ENCODE measurements at regions not wholly inside any gene's neighbourhood (a gene's known extent, or its start where the extent isn't known, plus 50 kb on each side); places are given as distances from the start of the nearest gene placed in this dataset.

DNA sequence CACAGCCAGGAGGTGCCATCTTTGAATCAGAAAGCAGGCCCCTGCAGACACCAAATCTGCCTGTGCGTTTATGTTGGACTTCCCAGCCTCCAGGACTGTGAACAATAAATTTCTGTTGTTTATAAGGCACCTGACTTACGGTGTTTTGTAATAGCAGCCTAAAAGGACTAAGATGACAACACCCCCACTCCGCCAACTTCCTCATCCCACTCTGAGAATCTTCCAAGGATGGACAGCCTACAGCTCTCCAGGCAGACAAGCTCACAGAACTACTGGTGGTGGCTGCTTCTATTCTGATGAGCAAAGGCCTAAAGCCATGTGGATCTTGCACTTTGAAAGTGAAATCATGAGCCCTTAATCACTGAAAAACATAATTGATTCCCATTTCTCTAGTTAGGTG lies 449.2 kb downstream of the TSHZ3 start:
- Histone ChIP-seq H3K4me3 (ENCODE audit: low read depth, low read length) (no peak overlapping the region), H3K36me3 (replicated peaks) (no peaks in the 10 kb centered on the region), H3K27me3 (replicated peaks) (no peaks in the 10 kb centered on the region), H3K27ac (no peak overlapping the region)
- TF ChIP-seq, protein P1, sequence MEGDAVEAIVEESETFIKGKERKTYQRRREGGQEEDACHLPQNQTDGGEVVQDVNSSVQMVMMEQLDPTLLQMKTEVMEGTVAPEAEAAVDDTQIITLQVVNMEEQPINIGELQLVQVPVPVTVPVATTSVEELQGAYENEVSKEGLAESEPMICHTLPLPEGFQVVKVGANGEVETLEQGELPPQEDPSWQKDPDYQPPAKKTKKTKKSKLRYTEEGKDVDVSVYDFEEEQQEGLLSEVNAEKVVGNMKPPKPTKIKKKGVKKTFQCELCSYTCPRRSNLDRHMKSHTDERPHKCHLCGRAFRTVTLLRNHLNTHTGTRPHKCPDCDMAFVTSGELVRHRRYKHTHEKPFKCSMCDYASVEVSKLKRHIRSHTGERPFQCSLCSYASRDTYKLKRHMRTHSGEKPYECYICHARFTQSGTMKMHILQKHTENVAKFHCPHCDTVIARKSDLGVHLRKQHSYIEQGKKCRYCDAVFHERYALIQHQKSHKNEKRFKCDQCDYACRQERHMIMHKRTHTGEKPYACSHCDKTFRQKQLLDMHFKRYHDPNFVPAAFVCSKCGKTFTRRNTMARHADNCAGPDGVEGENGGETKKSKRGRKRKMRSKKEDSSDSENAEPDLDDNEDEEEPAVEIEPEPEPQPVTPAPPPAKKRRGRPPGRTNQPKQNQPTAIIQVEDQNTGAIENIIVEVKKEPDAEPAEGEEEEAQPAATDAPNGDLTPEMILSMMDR (IDR thresholded peaks at IDR 0.05; ENCODE audit: low read depth, low read length, missing control alignments) = no peak
- DNase-seq = no peak
- in situ Hi-C loops (cut with HindIII; ENCODE audit: low pct_ligation_motif_present, low sequenced_read_pairs) = no loop called here

DNA sequence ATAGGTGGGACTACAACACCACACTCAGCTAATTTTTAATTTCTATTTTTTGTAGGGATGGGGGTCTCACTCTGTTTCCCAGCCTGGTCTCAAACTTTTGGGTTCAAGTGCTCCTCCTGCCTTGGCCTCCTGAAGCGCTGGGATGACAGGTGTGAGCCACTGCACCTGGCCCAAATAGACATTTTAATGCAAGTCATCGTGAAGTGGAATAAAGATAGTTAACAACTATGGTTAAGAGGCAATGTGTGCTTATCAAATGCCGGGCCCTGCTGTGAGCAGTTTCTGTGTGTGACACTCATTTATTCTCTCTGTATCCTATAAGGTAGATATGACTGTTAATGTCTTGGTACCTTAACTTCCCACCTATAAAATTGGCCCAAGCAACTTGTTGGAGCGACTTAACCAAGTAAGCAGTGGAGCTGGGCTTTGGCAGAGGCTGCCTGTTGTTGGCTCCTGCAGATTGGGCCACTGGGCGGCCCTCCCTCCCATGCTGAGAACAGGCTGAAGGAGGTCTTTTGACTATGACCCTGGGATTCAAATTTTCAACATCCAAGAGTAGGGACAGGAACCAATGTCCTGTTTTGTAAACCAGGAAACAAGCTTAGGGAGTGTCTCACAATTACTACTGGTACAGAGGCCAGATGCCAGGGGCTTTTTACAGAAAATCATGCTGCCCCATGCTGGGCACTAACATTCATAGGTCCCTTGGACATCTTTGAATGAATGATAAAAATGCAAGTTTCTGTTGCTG lies 450.7 kb downstream of the TSHZ3 start:
- no peak for DNase-seq
- H3K27ac ChIP-seq = no peak overlapping the region
- in situ Hi-C loops (cut with HindIII; ENCODE audit: low pct_ligation_motif_present, low sequenced_read_pairs) = no loop called here
- H3K36me3 ChIP-seq (replicated peaks) = no peaks in the 10 kb centered on the region
- TF ChIP-seq, protein P1 (IDR thresholded peaks at IDR 0.05; ENCODE audit: low read depth, low read length, missing control alignments) = no peak
- no peaks in the 10 kb centered on the region for H3K27me3 ChIP-seq (replicated peaks)
- H3K4me3 ChIP-seq (ENCODE audit: low read depth, low read length) = no peak overlapping the region

DNA sequence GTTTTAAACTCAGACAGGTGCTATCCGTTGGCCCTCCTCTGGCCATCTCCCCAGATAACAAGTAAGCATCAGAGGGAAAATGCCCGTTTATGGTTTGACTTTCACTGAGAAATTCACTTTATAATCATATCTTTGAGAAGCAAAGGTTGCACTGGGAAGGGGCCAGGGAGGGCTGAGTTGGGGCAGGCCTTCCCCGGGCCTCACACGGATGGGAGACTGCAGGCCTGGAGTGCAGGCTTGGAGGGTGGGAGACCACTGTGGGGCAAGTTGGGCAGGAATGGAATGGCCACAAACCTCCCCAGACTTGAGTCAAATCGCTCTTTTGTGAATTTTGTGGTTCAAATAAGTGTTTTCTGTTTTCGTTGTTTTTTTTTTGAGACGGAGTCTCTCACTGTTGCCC lies 451.7 kb downstream of the TSHZ3 start:
- no peaks in the 10 kb centered on the region for H3K27me3 ChIP-seq (replicated peaks)
- in situ Hi-C loops (cut with HindIII; ENCODE audit: low pct_ligation_motif_present, low sequenced_read_pairs) = no loop called here

DNA sequence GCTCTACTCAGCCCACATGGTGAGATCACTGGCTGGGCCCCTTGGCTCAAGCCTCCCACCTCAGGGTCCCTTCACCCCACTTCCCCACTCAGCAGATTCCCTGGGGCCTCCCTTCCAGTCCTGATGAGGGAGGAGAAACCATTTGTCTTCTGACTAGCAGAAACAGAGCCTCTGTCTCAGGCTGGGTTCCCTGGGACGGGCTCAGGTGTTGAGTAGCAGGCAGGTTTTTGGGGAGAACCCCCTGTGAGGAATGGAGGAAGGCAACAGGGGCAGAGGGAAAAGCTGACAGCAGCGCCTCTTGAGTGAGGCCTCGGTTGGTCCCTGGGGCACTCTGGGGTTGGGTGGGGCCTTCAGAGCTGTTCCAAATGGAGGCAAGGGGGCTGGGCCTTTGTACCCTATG lies 452.2 kb downstream of the TSHZ3 start:
- in situ Hi-C loops (cut with HindIII; ENCODE audit: low pct_ligation_motif_present, low sequenced_read_pairs) = no loop called here
- Histone ChIP-seq H3K27me3 (replicated peaks) (no peaks in the 10 kb centered on the region), H3K27ac (no peak overlapping the region), H3K36me3 (replicated peaks) (no peaks in the 10 kb centered on the region), H3K4me3 (ENCODE audit: low read depth, low read length) (no peak overlapping the region)
- TF ChIP-seq, protein P1 (IDR thresholded peaks at IDR 0.05; ENCODE audit: low read depth, low read length, missing control alignments) = no peak
- no peak for DNase-seq

More for the DNA sequence above, 451.7 kb downstream of the TSHZ3 start:
- no peak overlapping the region for H3K4me3 ChIP-seq (ENCODE audit: low read depth, low read length)
- H3K27ac ChIP-seq = no peak overlapping the region
- no peak for DNase-seq
- TF ChIP-seq, protein P1 (IDR thresholded peaks at IDR 0.05; ENCODE audit: low read depth, low read length, missing control alignments) = no peak
- H3K36me3 ChIP-seq (replicated peaks) = no peaks in the 10 kb centered on the region

DNA sequence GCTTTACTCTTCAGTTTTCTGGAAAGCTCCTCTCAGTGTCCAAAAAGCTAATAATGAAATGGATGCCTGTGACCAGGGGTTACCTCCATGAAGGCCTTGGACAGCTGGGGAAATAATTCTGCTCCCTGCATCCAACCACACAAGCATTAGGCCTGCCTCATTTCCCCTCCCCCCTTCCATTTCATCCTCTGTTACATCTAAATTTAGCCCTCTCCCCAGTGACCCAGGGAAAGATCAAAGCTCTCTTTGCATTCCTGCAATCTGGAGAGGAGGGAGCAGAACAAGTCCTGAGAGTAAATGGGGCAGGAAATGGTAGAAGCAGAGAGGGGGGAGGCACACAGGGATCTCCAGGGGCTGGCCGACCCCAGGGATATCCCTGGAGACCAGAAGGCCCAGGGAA lies 452.7 kb downstream of the TSHZ3 start:
- TF ChIP-seq, protein P1 (IDR thresholded peaks at IDR 0.05; ENCODE audit: low read depth, low read length, missing control alignments) = no peak
- DNase-seq = no peak
- H3K27ac ChIP-seq = no peak overlapping the region
- H3K27me3 ChIP-seq (replicated peaks) = no peaks in the 10 kb centered on the region
- H3K4me3 ChIP-seq (ENCODE audit: low read depth, low read length) = no peak overlapping the region
- in situ Hi-C loops (cut with HindIII; ENCODE audit: low pct_ligation_motif_present, low sequenced_read_pairs) = no loop called here
- H3K36me3 ChIP-seq (replicated peaks) = no peaks in the 10 kb centered on the region

GRCh38 chr19:30895946-30896345 lies 453.3 kb downstream of the TSHZ3 start:
- DNase-seq = no peak
- H3K27me3 ChIP-seq (replicated peaks) = no peaks in the 10 kb centered on the region
- TF ChIP-seq, protein P1 (IDR thresholded peaks at IDR 0.05; ENCODE audit: low read depth, low read length, missing control alignments) = no peak
- in situ Hi-C loops (cut with HindIII; ENCODE audit: low pct_ligation_motif_present, low sequenced_read_pairs) = no loop called here
- H3K4me3 ChIP-seq (ENCODE audit: low read depth, low read length) = no peak overlapping the region
- H3K27ac ChIP-seq = no peak overlapping the region
- H3K36me3 ChIP-seq (replicated peaks) = no peaks in the 10 kb centered on the region

Measured in brain microvascular endothelial cell (primary cell).